ENCODE measurements at regions not wholly inside any gene's neighbourhood (a gene's known extent, or its start where the extent isn't known, plus 50 kb on each side); places are given as distances from the start of the nearest gene placed in this dataset.
"Not testable (repeated sequence)": the region's sequence is repeated elsewhere in the genome, so short reads cannot be mapped to it uniquely, and the experiment has no call there.

DNA sequence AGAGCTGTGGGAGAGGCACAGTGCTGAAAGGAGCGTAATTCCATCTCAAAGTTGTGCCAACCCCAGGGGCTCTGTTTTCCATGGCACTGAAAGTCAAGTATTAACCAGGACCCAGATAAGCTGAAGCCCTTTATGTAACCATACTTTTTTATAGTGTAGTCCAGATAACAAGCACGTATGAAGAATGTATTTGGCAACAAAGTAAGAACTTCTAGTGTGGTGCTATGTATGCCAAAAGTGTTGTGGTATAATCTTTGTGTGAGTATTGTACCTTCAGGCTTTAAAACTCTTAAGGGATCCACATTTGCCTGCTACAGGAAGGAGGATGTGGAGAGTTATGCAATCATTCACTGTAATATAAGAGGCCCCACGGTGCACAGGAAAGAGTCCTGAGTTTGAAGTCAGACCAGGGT, 129.4 kb downstream of the IBTK start:
- DNase-seq (ENCODE audit: low spot score), result no peak
- Mint-ChIP-seq H3K36me3 (ENCODE audit: low read depth) (no peaks in the 10 kb centered on the region), H3K27ac (no peak overlapping the region), H3K4me3 (ENCODE audit: low read depth) (no peak overlapping the region), H3K27me3 (ENCODE audit: low read depth) (no peaks in the 10 kb centered on the region), H3K4me1 (ENCODE audit: low read depth) (no peaks in the 10 kb centered on the region), H3K9me3 (no peaks in the 10 kb centered on the region)
- intact Hi-C loops (cut with micrococcal nuclease), result no loop called here

DNA sequence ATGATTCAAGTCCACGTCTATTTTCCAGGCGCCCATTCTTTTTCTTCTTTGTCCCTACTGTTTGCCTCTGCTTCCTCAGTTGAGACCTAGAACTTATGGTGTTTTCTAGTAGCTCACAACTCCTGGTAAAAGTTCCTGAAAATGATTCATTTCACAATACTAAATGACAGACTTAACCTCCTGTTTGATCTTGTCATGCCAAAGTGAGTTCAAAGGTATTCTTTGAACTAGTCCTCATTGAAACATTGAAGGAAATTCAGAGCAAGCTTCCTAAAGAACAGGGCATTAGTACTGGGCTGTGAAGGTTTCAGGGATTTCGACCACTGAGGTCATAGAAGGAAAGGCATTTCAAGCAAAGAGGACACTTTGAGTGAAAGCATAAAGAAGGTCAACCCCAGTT, 132.8 kb downstream of the IBTK start:
- intact Hi-C loops (cut with micrococcal nuclease), result no loop called here
- no peaks in the 10 kb centered on the region for H3K36me3 Mint-ChIP-seq (ENCODE audit: low read depth)
- H3K27ac Mint-ChIP-seq, result no peak overlapping the region
- H3K27me3 Mint-ChIP-seq (ENCODE audit: low read depth), result no peaks in the 10 kb centered on the region
- no peaks in the 10 kb centered on the region for H3K4me1 Mint-ChIP-seq (ENCODE audit: low read depth)
- H3K9me3 Mint-ChIP-seq, result no peaks in the 10 kb centered on the region
- no peak overlapping the region for H3K4me3 Mint-ChIP-seq (ENCODE audit: low read depth)
- no peak for DNase-seq (ENCODE audit: low spot score)

DNA sequence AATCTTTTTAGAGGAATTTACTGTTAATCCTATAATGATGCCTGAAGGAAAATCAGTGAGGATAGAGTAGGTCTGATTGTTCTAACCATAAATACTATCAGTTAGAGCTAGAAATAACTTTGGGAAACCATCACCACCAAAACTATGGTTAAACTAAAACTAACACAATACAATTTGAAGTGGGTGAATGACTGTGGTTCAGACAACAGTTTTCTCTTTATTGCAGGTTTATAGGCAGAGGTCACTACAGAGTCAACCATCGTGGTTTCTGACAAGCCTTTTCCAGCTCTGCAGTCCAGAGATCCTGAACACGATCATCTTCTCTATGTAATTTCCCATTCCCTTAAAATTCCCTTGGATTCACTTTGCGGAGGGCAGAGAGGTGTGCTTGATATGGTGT, 134.3 kb downstream of the IBTK start:
- intact Hi-C loops (cut with micrococcal nuclease), result no loop called here
- no peaks in the 10 kb centered on the region for H3K36me3 Mint-ChIP-seq (ENCODE audit: low read depth)
- no peak overlapping the region for H3K27ac Mint-ChIP-seq
- no peaks in the 10 kb centered on the region for H3K9me3 Mint-ChIP-seq
- DNase-seq (ENCODE audit: low spot score), result no peak
- H3K27me3 Mint-ChIP-seq (ENCODE audit: low read depth), result no peaks in the 10 kb centered on the region
- H3K4me1 Mint-ChIP-seq (ENCODE audit: low read depth), result no peaks in the 10 kb centered on the region
- H3K4me3 Mint-ChIP-seq (ENCODE audit: low read depth), result no peak overlapping the region

DNA sequence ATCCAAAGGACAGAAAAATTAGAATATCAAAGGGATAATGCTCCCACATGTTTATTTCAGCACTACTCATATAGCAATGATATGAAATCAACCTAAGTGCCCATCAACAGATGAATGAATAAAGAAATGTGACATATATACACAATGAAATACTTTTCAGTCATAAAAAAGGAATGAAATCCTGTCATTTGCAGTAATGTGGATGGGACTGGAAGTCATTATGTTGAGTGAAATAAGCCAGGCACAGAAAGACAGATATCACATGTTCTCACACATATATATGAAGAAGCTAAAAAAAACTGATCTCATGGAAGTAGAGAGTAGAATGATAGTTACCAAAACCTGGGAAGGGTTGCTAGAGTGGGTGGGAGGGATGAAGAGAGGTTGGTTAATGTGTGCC, 135.7 kb downstream of the IBTK start:
- Mint-ChIP-seq H3K27ac (no peak overlapping the region), H3K27me3 (ENCODE audit: low read depth) (no peaks in the 10 kb centered on the region), H3K9me3 (no peaks in the 10 kb centered on the region), H3K4me3 (ENCODE audit: low read depth) (no peak overlapping the region), H3K4me1 (ENCODE audit: low read depth) (no peaks in the 10 kb centered on the region), H3K36me3 (ENCODE audit: low read depth) (no peaks in the 10 kb centered on the region)
- intact Hi-C loops (cut with micrococcal nuclease), result no loop called here
- no peak for DNase-seq (ENCODE audit: low spot score)

DNA sequence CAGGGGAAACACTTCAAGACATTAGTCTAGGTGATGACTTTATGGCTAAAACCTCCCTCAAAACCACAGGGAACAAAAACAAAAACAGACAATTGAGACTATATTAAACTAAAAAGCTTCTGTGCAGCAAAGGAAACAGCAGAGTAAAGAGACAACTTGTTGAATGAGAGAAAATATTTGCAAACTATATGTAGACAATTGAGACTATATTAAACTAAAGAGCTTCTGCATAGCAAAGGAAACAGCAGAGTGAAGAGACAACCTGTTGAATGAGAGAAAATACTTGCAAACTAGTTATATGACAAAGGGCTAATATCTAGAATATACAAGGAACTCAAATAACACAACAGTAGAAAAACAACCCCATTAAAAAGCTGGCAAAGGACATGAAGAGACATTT, 136.4 kb downstream of the IBTK start:
- Mint-ChIP-seq H3K27ac (no peak overlapping the region), H3K27me3 (ENCODE audit: low read depth) (no peaks in the 10 kb centered on the region), H3K9me3 (no peaks in the 10 kb centered on the region), H3K4me1 (ENCODE audit: low read depth) (no peaks in the 10 kb centered on the region), H3K36me3 (ENCODE audit: low read depth) (no peaks in the 10 kb centered on the region), H3K4me3 (ENCODE audit: low read depth) (no peak overlapping the region)
- no peak for DNase-seq (ENCODE audit: low spot score)
- intact Hi-C loops (cut with micrococcal nuclease), result no loop called here

DNA sequence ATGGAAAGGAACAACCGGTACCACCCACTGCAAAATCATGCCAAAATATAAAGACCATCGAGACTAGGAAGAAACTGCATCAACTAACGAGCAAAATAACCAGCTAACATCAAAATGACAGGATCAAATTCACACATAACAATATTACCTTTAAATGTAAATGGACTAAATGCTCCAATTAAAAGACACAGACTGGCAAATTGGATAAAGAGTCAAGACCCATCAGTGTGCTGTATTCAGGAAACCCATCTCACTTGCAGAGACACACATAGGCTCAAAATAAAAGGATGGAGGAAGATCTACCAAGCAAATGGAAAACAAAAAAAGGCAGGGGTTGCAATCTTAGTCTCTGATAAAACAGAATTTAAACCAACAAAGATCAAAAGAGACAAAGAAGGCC, 144.4 kb downstream of the IBTK start:
- H3K27me3 Mint-ChIP-seq (ENCODE audit: low read depth); DNase-seq (ENCODE audit: low spot score); H3K4me1 Mint-ChIP-seq (ENCODE audit: low read depth); H3K27ac Mint-ChIP-seq; H3K4me3 Mint-ChIP-seq (ENCODE audit: low read depth); H3K9me3 Mint-ChIP-seq; intact Hi-C loops (cut with micrococcal nuclease); H3K36me3 Mint-ChIP-seq (ENCODE audit: low read depth): not testable (repeated sequence)

DNA sequence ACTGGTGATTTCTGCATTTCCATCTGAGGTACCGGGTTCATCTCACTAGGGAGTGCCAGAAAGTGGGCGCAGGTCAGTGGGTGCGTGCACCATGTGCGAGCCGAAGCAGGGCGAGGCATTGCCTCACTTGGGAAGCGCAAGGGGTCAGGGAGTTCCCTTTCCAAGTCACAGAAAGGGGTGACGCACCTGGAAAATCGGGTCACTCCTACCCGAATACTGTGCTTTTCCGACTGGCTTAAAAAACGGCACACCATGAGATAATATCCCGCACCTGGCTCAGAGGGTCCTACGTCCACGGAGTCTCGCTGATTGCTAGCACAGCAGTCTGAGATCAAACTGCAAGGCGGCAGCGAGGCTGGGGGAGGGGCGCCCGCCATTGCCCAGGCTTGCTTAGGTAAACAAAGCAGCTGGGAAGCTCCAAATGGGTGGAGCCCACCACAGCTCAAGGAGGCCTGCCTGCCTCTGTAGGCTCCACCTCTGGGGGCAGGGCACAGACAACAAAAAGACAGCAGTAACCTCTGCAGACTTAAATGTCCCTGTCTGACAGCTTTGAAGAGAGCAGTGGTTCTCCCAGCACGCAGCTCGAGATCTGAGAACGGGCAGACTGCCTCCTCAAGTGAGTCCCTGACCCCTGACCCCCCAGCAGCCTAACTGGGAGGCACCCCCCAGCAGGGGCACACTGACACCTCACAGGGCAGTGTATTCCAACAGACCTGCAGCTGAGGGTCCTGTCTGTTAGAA, 146.0 kb downstream of the IBTK start:
- H3K27me3 Mint-ChIP-seq (ENCODE audit: low read depth); DNase-seq (ENCODE audit: low spot score); H3K4me3 Mint-ChIP-seq (ENCODE audit: low read depth); intact Hi-C loops (cut with micrococcal nuclease); H3K27ac Mint-ChIP-seq; H3K9me3 Mint-ChIP-seq; H3K4me1 Mint-ChIP-seq (ENCODE audit: low read depth); H3K36me3 Mint-ChIP-seq (ENCODE audit: low read depth): not testable (repeated sequence)

DNA sequence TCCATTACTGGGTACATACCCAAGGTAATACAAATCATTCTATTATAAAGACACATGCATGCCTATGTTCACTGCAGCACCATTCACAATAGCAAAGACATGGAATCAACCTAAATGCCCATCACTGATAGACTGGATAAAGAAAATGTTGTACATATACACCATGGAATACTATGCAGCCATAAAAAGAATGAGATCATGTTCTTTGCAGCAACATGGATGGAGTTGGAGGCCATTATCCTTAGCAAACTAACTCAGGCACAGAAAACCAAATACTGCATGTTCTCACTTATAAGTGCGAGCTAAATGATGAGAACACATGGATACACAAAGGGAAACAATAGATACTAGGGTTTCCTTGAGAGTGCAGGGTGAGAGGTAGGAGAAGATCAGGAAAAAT, 146.8 kb downstream of the IBTK start:
- H3K4me3 Mint-ChIP-seq (ENCODE audit: low read depth); H3K36me3 Mint-ChIP-seq (ENCODE audit: low read depth); H3K27me3 Mint-ChIP-seq (ENCODE audit: low read depth); intact Hi-C loops (cut with micrococcal nuclease); H3K27ac Mint-ChIP-seq; H3K9me3 Mint-ChIP-seq; H3K4me1 Mint-ChIP-seq (ENCODE audit: low read depth); DNase-seq (ENCODE audit: low spot score): not testable (repeated sequence)

DNA sequence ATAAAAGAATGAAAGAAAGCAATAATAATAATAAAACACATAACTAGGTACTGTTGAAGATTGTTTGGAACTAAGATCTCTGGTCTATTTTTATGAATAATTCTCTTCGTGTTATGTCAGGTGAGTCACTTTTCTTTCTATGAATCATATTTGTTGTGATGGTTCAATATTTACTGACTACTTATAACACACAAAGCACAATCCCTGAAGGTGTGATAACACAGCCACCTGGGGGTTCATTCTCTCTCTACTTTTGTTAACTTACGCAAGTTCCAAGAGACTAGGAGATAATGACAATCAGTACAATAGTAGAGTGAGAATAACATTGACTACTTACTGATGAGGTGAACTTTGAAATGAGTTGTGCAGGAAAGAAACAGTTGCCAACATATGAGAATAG, 149.9 kb downstream of the IBTK start:
- DNase-seq (ENCODE audit: low spot score), result no peak
- H3K4me1 Mint-ChIP-seq (ENCODE audit: low read depth), result no peaks in the 10 kb centered on the region
- H3K27ac Mint-ChIP-seq, result no peak overlapping the region
- H3K4me3 Mint-ChIP-seq (ENCODE audit: low read depth), result no peak overlapping the region
- H3K9me3 Mint-ChIP-seq, result no peaks in the 10 kb centered on the region
- H3K36me3 Mint-ChIP-seq (ENCODE audit: low read depth), result no peaks in the 10 kb centered on the region
- H3K27me3 Mint-ChIP-seq (ENCODE audit: low read depth), result no peaks in the 10 kb centered on the region
- intact Hi-C loops (cut with micrococcal nuclease), result no loop called here

DNA sequence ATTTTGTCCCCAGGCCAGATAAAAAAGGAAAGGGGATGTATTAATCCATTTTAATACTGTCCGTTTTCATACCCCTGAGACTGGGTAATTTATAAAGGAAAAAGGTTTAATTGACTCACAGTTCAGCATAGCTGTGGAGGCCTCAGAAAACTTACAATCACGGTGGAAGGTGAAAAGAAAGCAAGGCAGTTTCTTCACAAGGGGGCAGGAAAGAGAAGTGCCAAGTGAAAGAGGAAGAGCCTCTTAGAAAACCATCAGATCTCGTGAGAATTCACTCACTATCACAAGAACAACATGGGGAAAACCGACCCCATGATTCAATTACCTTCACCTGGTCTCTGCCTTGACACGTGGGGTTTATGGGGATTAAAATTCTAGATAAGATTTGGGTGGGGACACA, 152.5 kb downstream of the IBTK start:
- Mint-ChIP-seq H3K4me3 (ENCODE audit: low read depth) (no peak overlapping the region), H3K27ac (no peak overlapping the region), H3K36me3 (ENCODE audit: low read depth) (no peaks in the 10 kb centered on the region), H3K9me3 (no peaks in the 10 kb centered on the region), H3K4me1 (ENCODE audit: low read depth) (no peaks in the 10 kb centered on the region), H3K27me3 (ENCODE audit: low read depth) (no peaks in the 10 kb centered on the region)
- DNase-seq (ENCODE audit: low spot score), result no peak
- intact Hi-C loops (cut with micrococcal nuclease), result no loop called here

DNA sequence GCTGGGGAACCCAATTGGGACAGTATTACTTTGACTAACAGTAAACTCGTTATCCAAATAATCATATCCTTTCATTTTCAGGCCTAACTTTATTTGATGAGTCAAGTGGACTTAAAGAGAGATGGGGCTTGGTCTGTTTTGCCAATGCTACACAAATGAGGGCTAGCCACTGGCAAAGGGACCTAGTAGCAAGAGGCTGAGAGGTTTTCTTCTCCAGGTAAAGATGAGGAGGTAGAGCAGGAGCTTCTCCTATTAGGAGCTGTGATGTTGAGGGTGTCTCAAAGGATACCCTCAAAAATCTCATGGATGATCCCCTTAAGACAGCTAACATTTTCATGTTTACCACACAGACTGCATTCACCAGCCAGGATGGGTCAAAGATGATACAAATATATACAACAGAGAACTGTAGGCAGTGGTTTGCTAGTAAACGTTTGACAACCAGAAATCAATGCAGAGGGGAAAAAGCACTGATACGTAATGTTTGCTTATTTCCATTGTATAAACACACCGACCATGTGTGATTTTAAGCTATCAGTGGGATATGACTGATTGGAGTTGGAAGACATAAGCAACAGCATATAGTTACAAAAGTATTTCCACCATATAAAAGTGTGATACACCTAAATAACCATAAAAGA, 153.3 kb downstream of the IBTK start:
- H3K27me3 Mint-ChIP-seq (ENCODE audit: low read depth), result no peaks in the 10 kb centered on the region
- no peaks in the 10 kb centered on the region for H3K9me3 Mint-ChIP-seq
- H3K36me3 Mint-ChIP-seq (ENCODE audit: low read depth), result no peaks in the 10 kb centered on the region
- H3K4me1 Mint-ChIP-seq (ENCODE audit: low read depth), result no peaks in the 10 kb centered on the region
- H3K4me3 Mint-ChIP-seq (ENCODE audit: low read depth), result no peak overlapping the region
- no peak for DNase-seq (ENCODE audit: low spot score)
- intact Hi-C loops (cut with micrococcal nuclease), result no loop called here
- H3K27ac Mint-ChIP-seq, result no peak overlapping the region

DNA sequence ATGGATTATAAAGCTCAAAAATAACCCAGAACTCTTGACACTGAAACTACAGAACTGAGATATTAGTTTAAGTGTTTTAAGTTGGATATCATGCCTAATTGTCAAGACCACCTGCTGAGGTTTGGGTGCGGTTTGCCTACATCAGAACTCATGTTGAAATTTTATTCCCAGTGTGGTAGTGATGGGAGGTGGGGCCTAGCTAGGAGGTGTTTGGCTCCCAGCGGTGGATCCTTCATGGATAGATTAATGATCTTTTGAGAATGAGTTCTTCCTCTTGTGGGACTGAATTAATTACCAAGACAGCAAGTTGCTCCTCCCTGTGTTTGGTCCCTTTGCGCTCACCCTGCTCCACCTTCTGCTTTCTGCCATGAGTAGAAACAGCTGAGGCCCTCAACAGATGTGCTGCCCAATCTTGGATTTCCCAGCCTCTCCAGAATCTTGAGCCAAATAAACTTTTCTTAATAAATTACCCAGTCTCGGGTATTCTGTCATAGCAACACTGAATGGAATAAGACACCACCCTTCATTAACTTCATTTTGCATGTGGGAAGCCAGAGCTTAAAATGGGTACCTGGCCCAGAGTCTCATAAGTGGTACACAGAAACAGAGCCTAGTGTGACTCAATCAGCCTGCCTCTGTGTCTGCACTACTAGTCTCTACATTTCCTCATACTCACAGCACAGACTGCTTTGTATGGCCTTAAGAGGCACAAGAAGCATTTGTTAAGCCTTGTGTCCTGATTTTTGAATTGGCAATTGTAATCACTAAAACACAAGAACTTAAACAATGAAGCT, 158.4 kb downstream of the IBTK start:
- intact Hi-C loops (cut with micrococcal nuclease), result no loop called here
- Mint-ChIP-seq H3K27ac (no peak overlapping the region), H3K9me3 (no peaks in the 10 kb centered on the region), H3K36me3 (ENCODE audit: low read depth) (no peaks in the 10 kb centered on the region), H3K27me3 (ENCODE audit: low read depth) (no peaks in the 10 kb centered on the region), H3K4me3 (ENCODE audit: low read depth) (no peak overlapping the region), H3K4me1 (ENCODE audit: low read depth) (no peaks in the 10 kb centered on the region)
- DNase-seq (ENCODE audit: low spot score), result no peak

DNA sequence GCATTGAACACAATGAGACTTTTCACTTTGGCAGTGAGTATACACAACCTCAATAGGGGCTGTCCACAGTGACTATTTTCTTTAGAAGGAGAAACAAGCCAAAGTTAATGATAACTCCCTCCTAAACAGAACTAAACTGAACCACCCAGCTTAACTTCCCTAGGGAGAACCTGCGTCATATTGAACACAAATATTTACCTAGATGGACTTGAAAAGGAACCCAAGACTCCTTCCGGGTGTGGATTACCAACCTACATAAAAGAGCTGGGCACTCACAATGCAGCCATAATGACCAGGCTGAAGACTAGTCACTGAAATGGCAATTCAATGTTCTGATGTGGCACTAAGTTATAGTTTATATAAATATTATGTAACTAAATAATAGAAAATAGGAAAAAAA, 160.6 kb downstream of the IBTK start:
- no peaks in the 10 kb centered on the region for H3K4me1 Mint-ChIP-seq (ENCODE audit: low read depth)

More for the DNA sequence above, 160.6 kb downstream of the IBTK start:
- intact Hi-C loops (cut with micrococcal nuclease), result no loop called here
- no peaks in the 10 kb centered on the region for H3K36me3 Mint-ChIP-seq (ENCODE audit: low read depth)
- H3K27ac Mint-ChIP-seq, result no peak overlapping the region
- DNase-seq (ENCODE audit: low spot score), result no peak
- H3K27me3 Mint-ChIP-seq (ENCODE audit: low read depth), result no peaks in the 10 kb centered on the region
- H3K4me3 Mint-ChIP-seq (ENCODE audit: low read depth), result no peak overlapping the region
- H3K9me3 Mint-ChIP-seq, result no peaks in the 10 kb centered on the region
